DND-41 (cell line): ENCODE measurements at regions not wholly inside any gene's neighbourhood (a gene's known extent, or its start where the extent isn't known, plus 50 kb on each side); places are given as distances from the start of the nearest gene placed in this dataset.

ENCODE experiments used
- ATAC-seq: fragments of 200-7000 bp; cut with Tn5 transposase; 3 replicates; pipeline ENCODE4 v1.9.1; 2021; ENCODE audit warnings: low read depth; ENCODE audit not compliant: insufficient read depth
- DNase-seq: peaks from one replicate; pipeline ENCODE4 v3.0.0-alpha.2; 2020
- H2AFZ ChIP-seq: 2 replicates; pipeline ENCODE4 v1.6.0; 2012; ENCODE audit warnings: low read depth, low read length
- H3K27ac ChIP-seq: 2 replicates; pipeline ENCODE4 v1.5.1; 2012; ENCODE audit warnings: low read length, inconsistent platforms
- H3K27me3 ChIP-seq: fragments of 200-600 bp; sonication (generic); 2 replicates; pipeline ENCODE4 v1.6.0; 2012; ENCODE audit warnings: low read length, mild to moderate bottlenecking, inconsistent platforms; ENCODE audit not compliant: insufficient read depth, poor library complexity
- H3K36me3 ChIP-seq: 2 replicates; pipeline ENCODE4 v1.5.1; 2012; ENCODE audit warnings: low read length, inconsistent platforms; ENCODE audit not compliant: insufficient read depth
- H3K4me1 ChIP-seq: 2 replicates; pipeline ENCODE4 v1.5.1; 2012; ENCODE audit warnings: mild to moderate bottlenecking, low read length; ENCODE audit not compliant: insufficient read depth
- H3K4me2 ChIP-seq: 2 replicates; pipeline ENCODE4 v1.6.0; 2012; ENCODE audit warnings: mild to moderate bottlenecking, moderate library complexity, low read length, inconsistent platforms; ENCODE audit not compliant: insufficient read depth
- H3K4me3 ChIP-seq, 2 experiments: fragments of 200-600 bp in 1 of 2; shearing (Covaris generic) in 1 of 2; 2 replicates each; pipeline ENCODE4 v1.5.1; 2012 to 2016; ENCODE audit warnings: inconsistent platforms in 2 of 2, low read length in 2 of 2, mild to moderate bottlenecking in 2 of 2, low read depth in 1 of 2, moderate library complexity in 1 of 2
- H3K79me2 ChIP-seq: 2 replicates; pipeline ENCODE4 v1.6.0; 2012; ENCODE audit warnings: low read length, inconsistent platforms; ENCODE audit not compliant: insufficient read depth
- H3K9ac ChIP-seq: 2 replicates; pipeline ENCODE4 v1.6.0; 2012; ENCODE audit warnings: low read depth, mild to moderate bottlenecking, inconsistent platforms, low read length, moderate library complexity
- H3K9me3 ChIP-seq: 2 replicates; pipeline ENCODE4 v1.5.1; 2012; ENCODE audit warnings: low read length, moderate library complexity, mild to moderate bottlenecking, inconsistent platforms; ENCODE audit not compliant: insufficient read depth, severe bottlenecking
- H4K20me1 ChIP-seq: 2 replicates; pipeline ENCODE4 v1.6.0; 2012; ENCODE audit warnings: low read length; ENCODE audit not compliant: insufficient read depth
- CTCF ChIP-seq: IDR thresholded peaks from 2 replicates; pipeline ENCODE4 v1.5.1; 2012; ENCODE audit warnings: borderline replicate concordance, low read length, moderate library complexity, mild to moderate bottlenecking; ENCODE audit not compliant: poor library complexity, severe bottlenecking; ENCODE audit errors: extremely low read depth
- EZH2 ChIP-seq: IDR thresholded peaks from 3 replicates; pipeline ENCODE4 v1.6.1; 2012; ENCODE audit warnings: borderline replicate concordance, low read depth, mild to moderate bottlenecking, moderate library complexity, low read length, inconsistent platforms; ENCODE audit not compliant: severe bottlenecking

- Histone ChIP-seq H3K36me3 (no peaks in the 10 kb centered on the region), H3K4me2 (no peak overlapping the region), H4K20me1 (no peaks in the 10 kb centered on the region), H3K9me3 (no peaks in the 10 kb centered on the region), H3K4me1 (no peaks in the 10 kb centered on the region), H3K27me3 (no peaks in the 10 kb centered on the region), H3K9ac (no peak overlapping the region), H3K79me2 (no peaks in the 10 kb centered on the region), H3K27ac (no peak overlapping the region), H3K4me3 (no peak overlapping the region), H2AFZ (no peak overlapping the region)
- ATAC-seq (no peak), DNase-seq (no peak)
- no peak for TF ChIP-seq EZH2
- no peak for TF ChIP-seq CTCF
Measured at GRCh38 chr4:35918491-35918977, 325.8 kb downstream of the ARAP2 start.

- Histone ChIP-seq H4K20me1 (no peaks in the 10 kb centered on the region), H3K4me3 (no peak overlapping the region), H3K4me2 (no peak overlapping the region), H3K4me1 (no peaks in the 10 kb centered on the region), H3K9ac (no peak overlapping the region), H3K79me2 (no peaks in the 10 kb centered on the region), H2AFZ (no peak overlapping the region), H3K9me3 (no peaks in the 10 kb centered on the region), H3K27ac (no peak overlapping the region), H3K27me3 (no peaks in the 10 kb centered on the region), H3K36me3 (no peaks in the 10 kb centered on the region)
- DNase-seq (no peak), ATAC-seq (no peak)
- TF ChIP-seq EZH2 (no peak), CTCF (no peak)
Measured at GRCh38 chr4:35925806-35926205, 318.5 kb downstream of the ARAP2 start.

GRCh38 chr4:35926788-35927187 lies 317.5 kb downstream of the ARAP2 start:
- Histone ChIP-seq H3K9ac (no peak overlapping the region), H3K4me3 (no peak overlapping the region), H3K36me3 (no peaks in the 10 kb centered on the region), H3K4me1 (no peaks in the 10 kb centered on the region), H3K27me3 (no peaks in the 10 kb centered on the region), H3K4me2 (no peak overlapping the region), H3K9me3 (no peaks in the 10 kb centered on the region), H3K27ac (no peak overlapping the region), H4K20me1 (no peaks in the 10 kb centered on the region), H3K79me2 (no peaks in the 10 kb centered on the region), H2AFZ (no peak overlapping the region; the same call in 1 of the 2 replicates)
- DNase-seq (no peak), ATAC-seq (no peak)
- TF ChIP-seq EZH2 (no peak), CTCF (no peak)

- Histone ChIP-seq H3K36me3 (no peaks in the 10 kb centered on the region), H3K4me2 (no peak overlapping the region), H4K20me1 (no peaks in the 10 kb centered on the region), H3K27me3 (no peaks in the 10 kb centered on the region), H3K4me3 (no peak overlapping the region), H2AFZ (no peak overlapping the region), H3K9me3 (no peaks in the 10 kb centered on the region), H3K79me2 (no peaks in the 10 kb centered on the region), H3K4me1 (no peaks in the 10 kb centered on the region), H3K9ac (no peak overlapping the region), H3K27ac (no peak overlapping the region)
- DNase-seq (no peak), ATAC-seq (no peak)
- TF ChIP-seq CTCF = no peak
- no peak for TF ChIP-seq EZH2
Measured at GRCh38 chr4:35933901-35934300, 310.4 kb downstream of the ARAP2 start.
